ENCODE measurements at regions not wholly inside any gene's neighbourhood (a gene's known extent, or its start where the extent isn't known, plus 50 kb on each side); places are given as distances from the start of the nearest gene placed in this dataset.

DNA sequence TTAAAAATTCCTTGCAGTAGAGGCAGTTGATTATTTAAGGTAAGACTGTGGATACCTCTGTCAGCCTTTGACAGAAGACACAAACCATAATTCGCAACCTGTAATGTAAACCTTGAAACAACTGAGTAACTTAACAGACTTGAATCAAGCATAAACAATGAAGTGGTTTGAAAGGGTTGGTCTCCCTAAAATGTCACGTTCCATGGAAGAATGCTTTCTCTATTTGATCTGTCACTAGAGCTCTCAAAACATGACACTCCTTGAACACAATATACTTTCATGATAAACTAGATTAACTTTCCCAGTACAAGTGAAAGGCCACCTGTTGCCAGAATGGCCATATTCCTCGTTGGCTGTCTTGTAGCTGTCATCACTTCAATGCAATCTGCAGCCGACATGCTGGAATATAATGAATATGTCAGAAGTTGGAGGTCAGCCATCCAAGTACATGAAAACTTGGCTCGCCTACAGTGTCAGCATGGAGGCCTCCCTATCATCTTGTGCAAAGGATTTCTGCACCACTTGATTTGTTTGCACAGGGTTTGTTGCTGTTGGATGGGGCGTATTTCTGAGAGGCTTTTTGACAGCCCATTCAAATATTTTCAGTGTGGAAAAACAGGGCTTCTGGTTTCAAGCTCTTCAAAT lies 228.0 kb downstream of the TLE4 start:
- no peak for DNase-seq

DNA sequence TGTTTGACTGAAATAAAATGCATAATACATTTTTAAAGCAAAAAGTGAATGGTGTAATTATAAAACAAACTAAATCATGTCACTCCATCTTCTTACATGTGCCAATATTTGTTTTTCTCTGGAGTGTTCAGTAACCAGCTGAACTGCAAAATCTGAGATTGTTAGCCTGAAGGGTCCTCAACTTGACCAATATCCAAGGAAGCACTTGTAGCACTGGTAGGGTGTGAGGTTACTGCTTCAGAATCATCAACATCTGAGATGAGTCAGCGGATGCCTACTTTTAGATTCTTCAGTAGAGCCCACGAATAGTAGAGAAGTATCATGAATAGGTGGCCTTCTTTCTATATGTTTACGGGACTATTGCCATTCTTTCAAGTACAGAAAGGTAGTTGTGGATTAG lies 226.7 kb downstream of the TLE4 start:
- DNase-seq = no peak

DNA sequence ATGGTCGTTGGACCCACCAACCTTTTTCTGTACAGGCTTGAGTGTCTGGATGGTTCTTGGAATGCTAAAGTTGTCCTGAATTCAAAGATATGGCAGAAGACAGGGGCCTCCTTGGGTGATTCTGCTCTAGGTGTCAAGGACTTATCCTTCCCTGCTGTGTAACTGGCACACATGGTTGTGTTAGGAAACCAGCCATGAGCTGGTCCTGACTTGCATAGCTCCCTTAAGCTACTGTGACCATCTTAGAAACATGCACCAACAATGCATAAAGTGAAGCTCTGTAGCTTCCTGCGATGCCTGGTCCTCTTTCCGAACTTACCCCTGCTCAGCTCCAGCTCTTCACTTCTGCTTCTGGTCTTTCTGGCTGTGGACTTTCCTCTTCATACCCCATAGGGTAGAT lies 224.6 kb downstream of the TLE4 start:
- DNase-seq = no peak

DNA sequence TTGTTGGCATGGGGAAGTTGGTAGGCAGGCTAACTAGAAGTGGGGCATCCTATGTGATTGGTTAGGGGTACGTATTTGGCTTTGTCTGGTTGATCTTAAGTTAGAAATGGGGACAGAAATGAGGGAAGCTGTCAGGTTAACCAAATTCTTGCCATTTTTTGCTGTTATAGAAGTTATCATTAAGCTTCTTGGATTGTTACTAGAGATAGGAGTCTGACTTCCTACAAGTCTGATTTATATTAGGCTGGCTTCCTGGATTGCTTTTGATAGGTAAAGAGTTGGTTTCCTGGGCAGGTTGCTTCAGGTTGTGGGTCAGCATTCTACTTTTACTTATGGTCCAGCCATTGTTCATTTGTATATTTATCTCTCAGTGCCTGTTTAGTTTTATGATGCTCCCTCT lies 216.9 kb downstream of the TLE4 start:
- no peak for DNase-seq

DNA sequence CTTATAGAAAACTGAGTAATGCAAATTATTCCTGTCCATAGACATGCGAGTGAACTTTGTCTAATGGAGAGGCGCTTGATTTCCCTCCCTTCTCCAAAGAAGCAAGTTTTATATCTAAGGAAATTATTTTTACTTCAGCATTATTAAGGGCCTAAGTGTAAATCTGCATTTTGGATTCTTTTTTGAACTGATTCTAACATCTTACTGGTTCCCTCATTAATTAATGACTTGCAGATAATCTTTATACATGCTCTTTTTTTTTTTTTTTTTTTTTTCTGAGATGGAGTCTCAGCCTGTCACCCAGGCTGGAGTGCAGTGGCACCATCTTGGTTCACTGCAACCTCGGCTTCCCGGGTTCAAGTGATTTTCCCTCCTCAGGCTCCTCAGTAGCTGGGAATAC lies 209.5 kb downstream of the TLE4 start:
- no peak for DNase-seq

DNA sequence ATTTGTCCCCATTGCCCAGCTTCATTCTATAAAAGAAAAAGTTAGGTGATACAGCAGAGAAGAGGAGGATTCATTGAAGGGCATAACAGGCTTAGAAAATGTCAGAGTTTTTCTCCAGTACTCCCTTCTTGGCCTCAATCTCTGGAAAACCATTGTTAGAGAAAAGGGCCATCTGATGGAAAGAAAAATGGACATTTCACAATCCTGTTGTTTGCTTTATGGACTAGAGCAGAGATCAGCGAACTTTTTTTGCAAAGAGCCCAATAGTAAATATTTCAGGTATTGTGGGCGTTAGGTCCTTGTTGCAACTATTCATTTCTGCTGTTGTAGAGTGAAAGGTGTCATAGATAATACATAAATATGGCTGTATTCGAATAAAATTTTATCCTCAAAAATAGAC lies 208.8 kb downstream of the TLE4 start:
- no peak for DNase-seq

DNA sequence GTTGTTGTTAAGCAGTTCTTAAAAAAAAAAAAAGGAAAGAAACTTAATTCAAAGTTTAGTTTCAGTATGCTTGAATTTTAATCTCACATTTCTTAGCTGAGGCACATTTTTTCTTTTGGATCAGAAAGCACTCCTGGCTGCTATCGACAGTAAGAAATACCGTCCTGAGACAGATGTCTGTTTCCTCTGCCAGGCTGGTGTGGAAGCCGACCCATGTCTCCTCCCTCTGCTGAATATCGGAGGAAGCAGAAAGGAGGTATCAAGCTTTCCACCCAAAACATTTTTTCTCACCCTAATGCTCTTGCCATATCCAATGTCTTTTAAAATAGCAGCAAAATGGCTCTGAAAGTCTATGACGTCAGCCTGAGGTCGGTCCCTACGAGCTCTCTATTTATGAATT lies 208.1 kb downstream of the TLE4 start:
- DNase-seq = no peak

DNA sequence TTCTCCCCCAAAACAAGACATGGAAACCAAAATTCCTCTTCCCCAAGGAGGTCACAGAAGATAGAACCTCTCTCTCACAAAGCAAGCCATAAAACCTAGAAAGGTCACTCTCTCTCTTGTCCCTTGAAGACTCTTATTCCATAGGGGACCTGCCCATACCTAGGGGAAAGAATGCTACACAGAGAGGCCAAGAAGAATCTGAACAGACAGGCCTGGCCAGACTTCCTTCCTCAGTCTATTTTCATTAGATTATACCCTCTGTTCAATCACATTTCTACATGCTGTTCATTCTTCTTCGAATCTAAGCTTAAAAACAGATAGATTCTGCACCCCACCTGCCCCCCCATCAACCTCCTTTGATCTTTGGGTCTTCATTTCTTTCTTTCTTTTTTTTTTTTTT lies 206.8 kb downstream of the TLE4 start:
- no peak for DNase-seq

DNA sequence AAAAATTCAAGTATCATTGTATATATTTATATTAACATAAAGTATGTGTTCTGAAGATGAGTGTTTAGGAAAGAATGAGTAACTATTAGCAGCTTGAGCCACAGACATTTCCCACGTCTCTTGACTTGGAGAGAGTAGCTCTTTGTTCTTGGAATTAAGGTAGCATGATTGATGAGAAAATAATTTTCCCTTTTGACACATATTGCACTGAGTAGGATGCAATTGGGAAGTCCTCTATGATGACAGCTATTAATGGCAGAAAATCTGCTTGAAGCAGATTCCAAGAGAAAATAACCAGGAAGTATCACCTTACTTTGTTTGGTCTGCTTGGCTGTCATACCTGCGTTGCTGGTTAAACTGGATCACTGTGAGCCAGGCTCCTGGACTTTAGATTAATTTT lies 204.8 kb downstream of the TLE4 start:
- DNase-seq = no peak

All from effector CD8-positive, alpha-beta T cell (primary cell).